Naive B cell (primary cell): ENCODE measurements at regions not wholly inside any gene's neighbourhood (a gene's known extent, or its start where the extent isn't known, plus 50 kb on each side); places are given as distances from the start of the nearest gene placed in this dataset.

Experiments
- ATAC-seq, 2 donors: fragments of 150-1000 bp; cut with Tn5 transposase; 2 replicates each; pipeline ENCODE4 v1.10.0; 2021; ENCODE audit warnings: low read depth in 2 of 2, mild to moderate bottlenecking in 2 of 2, moderate library complexity in 2 of 2
- DNase-seq: peaks from one replicate; pipeline ENCODE4 v3.0.0; 2022
- H3K27ac Mint-ChIP-seq, 6 donors: one replicate each; pipeline ENCODE4 v1.8.0; 2020 to 2022; ENCODE audit warnings: mild to moderate bottlenecking in 6 of 6, mixed read lengths in 6 of 6, moderate library complexity in 5 of 6, inconsistent platforms in 2 of 6
- H3K27me3 Mint-ChIP-seq, 3 donors: one replicate each; pipeline ENCODE4 v1.8.0; 2021 to 2022; ENCODE audit warnings: mixed read lengths in 3 of 3, mild to moderate bottlenecking in 1 of 3
- H3K36me3 Mint-ChIP-seq, 2 donors: one replicate each; pipeline ENCODE4 v1.8.0; 2020 to 2022; ENCODE audit warnings: mixed read lengths in 2 of 2, inconsistent platforms in 1 of 2, mild to moderate bottlenecking in 1 of 2
- H3K4me1 Mint-ChIP-seq, 3 donors: one replicate each; pipeline ENCODE4 v1.8.0; 2020 to 2022; ENCODE audit warnings: mixed read lengths in 3 of 3, inconsistent platforms in 1 of 3, mild to moderate bottlenecking in 1 of 3, moderate library complexity in 1 of 3
- H3K4me3 Mint-ChIP-seq, 8 donors: one replicate each; pipeline ENCODE4 v1.8.0; 2020 to 2022; ENCODE audit warnings: mild to moderate bottlenecking in 8 of 8, mixed read lengths in 8 of 8, moderate library complexity in 8 of 8, inconsistent platforms in 2 of 8
- H3K9me3 Mint-ChIP-seq, 7 donors: one replicate each; pipeline ENCODE4 v1.8.0; 2020 to 2022; ENCODE audit warnings: mixed read lengths in 7 of 7, mild to moderate bottlenecking in 5 of 7, inconsistent platforms in 2 of 7, moderate library complexity in 1 of 7

- ATAC-seq (no peak), DNase-seq (no peak)
- Mint-ChIP-seq H3K27me3 (no peaks in the 10 kb centered on the region), H3K4me3 (no peak overlapping the region), H3K36me3 (no peaks in the 10 kb centered on the region), H3K4me1 (no peaks in the 10 kb centered on the region), H3K27ac (no peak overlapping the region), H3K9me3 (peaks cover 0 to 5% (median 0%) of the 10 kb centered on the region in 7 donors)
Observed at GRCh38 chr5:24059006-24059405, 551.6 kb downstream of the PRDM9 start.

DNA sequence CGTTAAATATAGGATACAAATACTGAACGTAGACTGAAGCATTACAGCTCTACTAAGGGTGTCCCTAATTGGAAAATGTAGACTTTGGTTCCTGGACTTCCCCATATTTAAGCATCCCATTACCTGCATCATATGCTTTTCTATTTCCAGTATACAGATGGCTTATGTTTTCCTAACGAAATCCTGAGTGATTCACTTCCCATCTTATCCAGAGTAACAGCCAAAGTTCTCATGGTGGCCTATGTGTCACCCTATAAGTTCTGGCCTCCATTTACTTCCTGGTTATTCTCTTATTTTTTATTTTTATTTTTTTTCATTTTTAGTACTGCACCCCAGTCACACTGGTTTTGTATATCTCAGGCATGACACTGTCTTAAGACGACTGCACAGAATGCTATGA is 552.3 kb downstream of the PRDM9 start:
- DNase-seq (no peak), ATAC-seq (no peak)
- Mint-ChIP-seq H3K4me3 (no peak overlapping the region), H3K27ac (no peak overlapping the region), H3K27me3 (no peaks in the 10 kb centered on the region), H3K9me3 (peaks cover 0 to 6% (median 0%) of the 10 kb centered on the region in 7 donors), H3K36me3 (no peaks in the 10 kb centered on the region), H3K4me1 (no peaks in the 10 kb centered on the region)

DNA sequence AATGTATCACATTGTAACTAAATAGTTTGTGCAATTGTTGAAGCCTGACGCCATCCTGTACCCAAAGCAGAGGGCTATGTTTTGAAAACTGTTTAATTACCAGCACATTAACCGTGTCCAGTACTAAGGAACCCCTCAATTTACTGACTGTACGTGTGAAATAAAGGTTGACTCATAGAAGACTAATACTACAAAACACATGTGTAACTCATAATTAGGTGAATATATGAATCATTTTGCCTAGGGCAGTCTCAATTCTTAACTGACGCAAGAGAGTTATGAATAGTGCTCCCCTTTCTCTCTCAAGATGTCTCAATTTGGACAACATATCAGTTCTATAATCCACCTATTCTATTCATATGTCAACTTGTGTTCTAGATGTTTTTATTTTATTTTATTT is 558.4 kb downstream of the PRDM9 start:
- H3K27ac Mint-ChIP-seq: no peak overlapping the region
- H3K4me1 Mint-ChIP-seq: no peaks in the 10 kb centered on the region
- DNase-seq (no peak), ATAC-seq (no peak)
- H3K9me3 Mint-ChIP-seq: peaks cover 0 to 9% (median 4%) of the 10 kb centered on the region in 7 donors
- H3K4me3 Mint-ChIP-seq: no peak overlapping the region
- H3K36me3 Mint-ChIP-seq: no peaks in the 10 kb centered on the region
- H3K27me3 Mint-ChIP-seq: no peaks in the 10 kb centered on the region

DNA sequence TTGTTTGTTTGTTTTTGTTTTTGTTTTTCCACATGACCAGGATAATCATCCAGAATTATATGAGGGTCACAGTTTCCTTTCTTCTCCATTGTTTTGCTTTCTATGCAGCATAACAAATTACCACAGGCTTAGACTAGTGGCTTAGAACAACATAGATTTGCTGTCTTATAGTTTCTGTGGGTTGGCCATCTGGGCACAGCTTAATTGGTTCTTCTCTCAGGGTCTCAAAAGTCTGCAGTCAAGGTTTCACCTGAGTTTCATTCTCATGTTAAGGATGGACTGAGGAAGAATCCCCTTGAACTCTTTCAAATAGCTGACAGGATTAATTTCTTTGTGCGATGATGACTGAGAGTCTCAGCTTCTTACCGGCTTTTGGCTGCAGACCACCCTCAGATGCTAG is 559.8 kb downstream of the PRDM9 start:
- no peak for DNase-seq
- Mint-ChIP-seq H3K36me3 (no peaks in the 10 kb centered on the region), H3K4me1 (no peaks in the 10 kb centered on the region), H3K9me3 (peaks cover 0 to 9% (median 4%) of the 10 kb centered on the region in 7 donors), H3K4me3 (no peak overlapping the region), H3K27me3 (no peaks in the 10 kb centered on the region), H3K27ac (no peak overlapping the region)
- no peak for ATAC-seq

DNA sequence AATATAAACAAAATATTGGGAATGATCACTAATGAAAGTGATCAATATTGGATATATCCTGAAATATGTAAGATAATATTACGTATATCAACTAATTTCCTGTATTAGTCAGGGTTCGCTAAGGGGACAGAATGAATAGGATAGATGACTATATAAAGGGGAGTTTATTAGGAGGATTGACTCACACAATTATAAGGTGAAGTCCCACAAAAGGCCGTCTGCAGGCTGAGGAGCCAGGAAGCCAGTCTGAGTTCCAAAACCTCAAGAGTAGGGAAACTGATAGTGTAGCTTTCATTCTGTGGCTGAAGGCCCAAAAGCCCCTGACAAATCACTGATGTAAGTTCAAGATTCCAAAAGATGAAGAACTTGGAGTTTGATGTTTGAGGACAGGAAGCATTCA is 561.1 kb downstream of the PRDM9 start:
- H3K9me3 Mint-ChIP-seq: peaks cover 0 to 11% (median 4%) of the 10 kb centered on the region in 7 donors
- H3K27me3 Mint-ChIP-seq: no peaks in the 10 kb centered on the region
- H3K4me1 Mint-ChIP-seq: no peaks in the 10 kb centered on the region
- ATAC-seq (no peak), DNase-seq (no peak)
- H3K36me3 Mint-ChIP-seq: no peaks in the 10 kb centered on the region
- no peak overlapping the region for H3K4me3 Mint-ChIP-seq
- H3K27ac Mint-ChIP-seq: no peak overlapping the region

DNA sequence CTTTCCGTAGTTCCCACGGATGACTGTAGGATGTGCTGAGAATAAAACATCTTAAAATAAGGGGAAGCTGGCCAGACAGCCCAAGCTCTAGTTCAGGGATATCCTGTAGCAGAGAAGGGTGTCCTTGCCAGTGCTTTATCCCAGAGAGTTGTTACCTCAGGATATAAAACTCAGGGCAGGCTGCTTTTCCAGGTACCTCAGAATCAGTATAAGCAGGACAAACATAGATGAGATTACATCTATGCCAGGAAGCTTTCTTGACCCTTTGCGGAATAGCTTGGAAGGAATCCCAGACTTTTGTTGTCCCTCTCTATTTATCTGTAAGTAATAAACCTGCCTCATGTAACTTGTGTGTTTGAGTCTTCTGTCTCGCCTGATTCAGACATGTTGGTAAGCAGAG is 565.7 kb downstream of the PRDM9 start:
- H3K9me3 Mint-ChIP-seq: peaks cover 0 to 11% (median 4%) of the 10 kb centered on the region in 7 donors
- no peak overlapping the region for H3K27ac Mint-ChIP-seq
- ATAC-seq: no peak
- no peak overlapping the region for H3K4me3 Mint-ChIP-seq
- H3K4me1 Mint-ChIP-seq: no peaks in the 10 kb centered on the region
- no peak for DNase-seq
- no peaks in the 10 kb centered on the region for H3K27me3 Mint-ChIP-seq
- no peaks in the 10 kb centered on the region for H3K36me3 Mint-ChIP-seq

- DNase-seq (no peak), ATAC-seq (no peak)
- H3K4me3 Mint-ChIP-seq: no peak overlapping the region
- H3K27ac Mint-ChIP-seq: no peak overlapping the region
- H3K36me3 Mint-ChIP-seq: no peaks in the 10 kb centered on the region
- no peaks in the 10 kb centered on the region for H3K27me3 Mint-ChIP-seq
- no peaks in the 10 kb centered on the region for H3K4me1 Mint-ChIP-seq
- peaks cover 0 to 5% (median 3%) of the 10 kb centered on the region in 7 donors for H3K9me3 Mint-ChIP-seq
Observed at GRCh38 chr5:24080046-24080445, 564.7 kb downstream of the CDH10 start.

GRCh38 chr5:24094081-24094679 is 550.6 kb downstream of the CDH10 start:
- ATAC-seq: no peak

GRCh38 chr5:24102010-24102409 is 542.8 kb downstream of the CDH10 start:
- H3K27ac Mint-ChIP-seq: no peak overlapping the region
- H3K4me1 Mint-ChIP-seq: no peaks in the 10 kb centered on the region
- no peak for DNase-seq
- no peak overlapping the region for H3K4me3 Mint-ChIP-seq
- no peaks in the 10 kb centered on the region for H3K36me3 Mint-ChIP-seq
- no peak for ATAC-seq
- H3K9me3 Mint-ChIP-seq: peaks cover 0 to 9% (median 2%) of the 10 kb centered on the region in 7 donors
- H3K27me3 Mint-ChIP-seq: no peaks in the 10 kb centered on the region

More at GRCh38 chr5:24094081-24094679, 550.6 kb downstream of the CDH10 start:
- peaks cover 0 to 27% (median 4%) of the 10 kb centered on the region in 7 donors for H3K9me3 Mint-ChIP-seq
- DNase-seq: no peak
- H3K27ac Mint-ChIP-seq: no peak overlapping the region
- H3K36me3 Mint-ChIP-seq: no peaks in the 10 kb centered on the region
- H3K4me3 Mint-ChIP-seq: no peak overlapping the region
- no peaks in the 10 kb centered on the region for H3K4me1 Mint-ChIP-seq
- H3K27me3 Mint-ChIP-seq: no peaks in the 10 kb centered on the region

- no peak overlapping the region for H3K4me3 Mint-ChIP-seq
- no peak overlapping the region for H3K27ac Mint-ChIP-seq
- H3K36me3 Mint-ChIP-seq: no peaks in the 10 kb centered on the region
- ATAC-seq (no peak), DNase-seq (no peak)
- H3K27me3 Mint-ChIP-seq: no peaks in the 10 kb centered on the region
- no peaks in the 10 kb centered on the region for H3K4me1 Mint-ChIP-seq
- H3K9me3 Mint-ChIP-seq: peaks cover 0 to 6% (median 0%) of the 10 kb centered on the region in 7 donors
Observed at GRCh38 chr5:24103451-24104023, 541.2 kb downstream of the CDH10 start.

DNA sequence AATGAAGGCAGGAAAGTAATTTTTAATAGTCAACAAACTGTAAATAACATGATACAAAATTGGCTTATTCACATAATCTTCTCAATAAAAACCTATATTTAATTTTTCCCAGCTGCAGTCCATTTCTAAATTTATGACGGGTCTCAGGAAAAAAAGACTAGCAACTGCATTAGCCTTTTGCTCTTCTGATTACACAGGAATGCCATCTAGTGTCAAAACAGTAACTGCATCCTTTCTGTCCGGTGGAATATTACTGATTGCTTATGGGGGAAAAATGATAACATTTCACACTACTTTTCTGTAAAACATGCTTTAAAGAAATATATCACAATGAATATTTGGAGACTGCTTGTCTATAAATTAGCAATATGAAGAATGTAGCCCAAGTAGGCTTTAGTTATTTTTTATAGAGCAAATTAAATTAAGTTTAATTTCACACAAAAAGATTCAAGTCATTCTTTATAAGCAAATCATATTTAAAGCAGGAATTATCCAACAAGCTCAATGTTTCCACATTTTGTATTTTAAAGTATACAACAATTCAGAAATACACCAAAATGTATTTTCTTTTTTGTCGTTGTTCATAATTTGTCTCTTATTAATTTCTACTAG is 534.7 kb downstream of the CDH10 start:
- DNase-seq (no peak), ATAC-seq (no peak)
- Mint-ChIP-seq H3K36me3 (no peaks in the 10 kb centered on the region), H3K9me3 (peaks cover 0 to 4% (median under 1%) of the 10 kb centered on the region in 7 donors), H3K27ac (no peak overlapping the region), H3K4me1 (no peaks in the 10 kb centered on the region), H3K4me3 (no peak overlapping the region), H3K27me3 (no peaks in the 10 kb centered on the region)

DNA sequence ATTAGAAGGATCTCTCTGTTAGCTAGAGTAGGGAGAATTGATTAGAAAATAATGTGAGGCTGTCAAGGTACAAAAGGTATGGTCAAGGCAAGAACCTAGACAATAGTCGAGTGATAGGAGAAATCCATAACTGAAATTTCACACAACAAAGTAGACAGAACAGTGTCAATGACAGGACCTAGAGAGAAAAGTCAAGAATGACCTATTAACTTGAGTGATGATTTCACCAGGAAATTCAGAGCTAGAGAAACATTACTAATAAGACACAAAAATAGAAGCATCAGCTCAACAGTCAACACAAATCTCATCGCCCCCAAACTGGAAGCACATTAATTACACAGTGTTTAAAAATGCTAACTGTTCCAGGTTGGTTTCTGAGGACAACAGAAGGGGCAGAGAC is 532.4 kb downstream of the CDH10 start:
- Mint-ChIP-seq H3K27ac (peak overlapping the region in 1 of 6 donors; percentile 33), H3K27me3 (no peaks in the 10 kb centered on the region), H3K4me1 (no peaks in the 10 kb centered on the region), H3K9me3 (peaks cover 0 to 13% (median 1%) of the 10 kb centered on the region in 7 donors), H3K4me3 (no peak overlapping the region), H3K36me3 (no peaks in the 10 kb centered on the region)
- DNase-seq: no peak
- no peak for ATAC-seq

DNA sequence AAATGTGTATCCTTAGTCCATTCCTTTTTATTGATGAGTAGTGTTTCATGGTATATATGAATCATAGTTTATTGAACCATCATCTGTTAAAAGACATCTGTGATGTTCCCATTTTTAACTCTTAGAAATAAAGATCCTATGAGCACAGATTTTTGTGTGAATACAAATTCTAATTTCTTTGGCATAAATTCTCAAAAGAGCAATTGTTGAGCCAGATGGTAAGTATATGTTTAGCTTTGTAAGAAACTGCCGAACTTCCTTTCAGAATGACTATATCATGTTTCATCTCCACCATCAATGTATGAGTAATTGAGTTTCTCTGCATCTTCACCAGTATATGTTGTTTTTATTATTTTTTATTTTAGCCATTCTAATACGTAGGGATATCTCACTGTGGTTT is 526.4 kb downstream of the CDH10 start:
- H3K4me1 Mint-ChIP-seq: no peaks in the 10 kb centered on the region
- DNase-seq: no peak
- no peak for ATAC-seq
- no peaks in the 10 kb centered on the region for H3K36me3 Mint-ChIP-seq
- no peak overlapping the region for H3K27ac Mint-ChIP-seq
- no peaks in the 10 kb centered on the region for H3K27me3 Mint-ChIP-seq
- H3K4me3 Mint-ChIP-seq: no peak overlapping the region
- H3K9me3 Mint-ChIP-seq: peaks cover 2 to 27% (median 6%) of the 10 kb centered on the region in 7 donors

GRCh38 chr5:24135536-24135935 is 509.2 kb downstream of the CDH10 start:
- no peaks in the 10 kb centered on the region for H3K27me3 Mint-ChIP-seq
- H3K9me3 Mint-ChIP-seq: peaks cover 0 to 5% (median 0%) of the 10 kb centered on the region in 7 donors
- DNase-seq: no peak
- H3K4me3 Mint-ChIP-seq: no peak overlapping the region
- no peaks in the 10 kb centered on the region for H3K4me1 Mint-ChIP-seq
- no peak overlapping the region for H3K27ac Mint-ChIP-seq
- no peak for ATAC-seq
- H3K36me3 Mint-ChIP-seq: no peaks in the 10 kb centered on the region
